ENCODE measurements at regions not wholly inside any gene's neighbourhood (a gene's known extent, or its start where the extent isn't known, plus 50 kb on each side); places are given as distances from the start of the nearest gene placed in this dataset.

- no peaks in the 10 kb centered on the region for H3K4me1 ChIP-seq (ENCODE audit: control insufficient read depth, insufficient read depth, low read length)
- H3K9me3 ChIP-seq (ENCODE audit: control insufficient read depth, insufficient read depth, low read length): peaks cover 1% of the 10 kb centered on the region
- no peaks in the 10 kb centered on the region for H3K36me3 ChIP-seq (ENCODE audit: control insufficient read depth, insufficient read depth, low read length)
- no peak for DNase-seq (ENCODE audit: low read depth in 4 of 6, low spot score in 6 of 6)
- no peak overlapping the region for H3K27ac ChIP-seq (ENCODE audit: low read depth, low read length)
- WGBS (ENCODE audit: insufficient coverage): no CpG with 5 or more reads among the region's 2 CpGs
- H3K4me3 ChIP-seq (ENCODE audit: low read depth, low read length): no peak overlapping the region
- no peaks in the 10 kb centered on the region for H3K27me3 ChIP-seq (ENCODE audit: control insufficient read depth, insufficient read depth, low read length)
These were observed 421.8 kb downstream of the MTRR start for GRCh38 chr5:8290721-8291120.

- no peak overlapping the region for H3K4me3 ChIP-seq (ENCODE audit: low read depth, low read length)
- H3K4me1 ChIP-seq (ENCODE audit: control insufficient read depth, insufficient read depth, low read length): no peaks in the 10 kb centered on the region
- WGBS (ENCODE audit: insufficient coverage): no CpG with 5 or more reads among the region's 2 CpGs
- DNase-seq (ENCODE audit: low read depth in 4 of 6, low spot score in 6 of 6): no peak
- no peak overlapping the region for H3K27ac ChIP-seq (ENCODE audit: low read depth, low read length)
- H3K9me3 ChIP-seq (ENCODE audit: control insufficient read depth, insufficient read depth, low read length): peaks cover 1% of the 10 kb centered on the region
- no peaks in the 10 kb centered on the region for H3K27me3 ChIP-seq (ENCODE audit: control insufficient read depth, insufficient read depth, low read length)
- H3K36me3 ChIP-seq (ENCODE audit: control insufficient read depth, insufficient read depth, low read length): no peaks in the 10 kb centered on the region
These were observed 422.7 kb downstream of the MTRR start for GRCh38 chr5:8291641-8292040.

GRCh38 chr5:8295141-8295540 is 426.2 kb downstream of the MTRR start:
- WGBS (ENCODE audit: insufficient coverage): no CpG with 5 or more reads among the region's 1 CpG
- Histone ChIP-seq H3K36me3 (ENCODE audit: control insufficient read depth, insufficient read depth, low read length) (no peaks in the 10 kb centered on the region), H3K27me3 (ENCODE audit: control insufficient read depth, insufficient read depth, low read length) (no peaks in the 10 kb centered on the region), H3K4me1 (ENCODE audit: control insufficient read depth, insufficient read depth, low read length) (no peaks in the 10 kb centered on the region), H3K4me3 (ENCODE audit: low read depth, low read length) (no peak overlapping the region), H3K9me3 (ENCODE audit: control insufficient read depth, insufficient read depth, low read length) (peaks cover 1% of the 10 kb centered on the region), H3K27ac (ENCODE audit: low read depth, low read length) (no peak overlapping the region)
- DNase-seq (ENCODE audit: low read depth in 4 of 6, low spot score in 6 of 6): no peak

GRCh38 chr5:8299716-8300115 is 430.8 kb downstream of the MTRR start:
- H3K36me3 ChIP-seq (ENCODE audit: control insufficient read depth, insufficient read depth, low read length): no peaks in the 10 kb centered on the region

GRCh38 chr5:8304341-8304740 is 435.4 kb downstream of the MTRR start:
- Histone ChIP-seq H3K9me3 (ENCODE audit: control insufficient read depth, insufficient read depth, low read length) (peaks cover 3% of the 10 kb centered on the region), H3K36me3 (ENCODE audit: control insufficient read depth, insufficient read depth, low read length) (no peaks in the 10 kb centered on the region), H3K4me3 (ENCODE audit: low read depth, low read length) (no peak overlapping the region), H3K27ac (ENCODE audit: low read depth, low read length) (no peak overlapping the region), H3K4me1 (ENCODE audit: control insufficient read depth, insufficient read depth, low read length) (no peaks in the 10 kb centered on the region), H3K27me3 (ENCODE audit: control insufficient read depth, insufficient read depth, low read length) (no peaks in the 10 kb centered on the region)
- no CpG with 5 or more reads among the region's 2 CpGs for WGBS (ENCODE audit: insufficient coverage)
- no peak for DNase-seq (ENCODE audit: low read depth in 4 of 6, low spot score in 6 of 6)

More at GRCh38 chr5:8299716-8300115, 430.8 kb downstream of the MTRR start:
- DNase-seq (ENCODE audit: low read depth in 4 of 6, low spot score in 6 of 6): no peak
- no peaks in the 10 kb centered on the region for H3K27me3 ChIP-seq (ENCODE audit: control insufficient read depth, insufficient read depth, low read length)
- H3K27ac ChIP-seq (ENCODE audit: low read depth, low read length): no peak overlapping the region
- H3K9me3 ChIP-seq (ENCODE audit: control insufficient read depth, insufficient read depth, low read length): no peaks in the 10 kb centered on the region
- no CpG with 5 or more reads among the region's 1 CpG for WGBS (ENCODE audit: insufficient coverage)
- H3K4me3 ChIP-seq (ENCODE audit: low read depth, low read length): no peak overlapping the region
- no peaks in the 10 kb centered on the region for H3K4me1 ChIP-seq (ENCODE audit: control insufficient read depth, insufficient read depth, low read length)

- H3K4me1 ChIP-seq (ENCODE audit: control insufficient read depth, insufficient read depth, low read length): no peaks in the 10 kb centered on the region
- no peaks in the 10 kb centered on the region for H3K27me3 ChIP-seq (ENCODE audit: control insufficient read depth, insufficient read depth, low read length)
- 89% methylated on average over 5 of the region's 5 CpGs for WGBS (ENCODE audit: insufficient coverage)
- DNase-seq (ENCODE audit: low read depth in 4 of 6, low spot score in 6 of 6): no peak
- H3K9me3 ChIP-seq (ENCODE audit: control insufficient read depth, insufficient read depth, low read length): peaks cover 3% of the 10 kb centered on the region
- H3K27ac ChIP-seq (ENCODE audit: low read depth, low read length): no peak overlapping the region
- no peak overlapping the region for H3K4me3 ChIP-seq (ENCODE audit: low read depth, low read length)
- H3K36me3 ChIP-seq (ENCODE audit: control insufficient read depth, insufficient read depth, low read length): no peaks in the 10 kb centered on the region
These were observed 437.4 kb downstream of the MTRR start for GRCh38 chr5:8306288-8306896.

GRCh38 chr5:8314965-8315364 is 446.0 kb downstream of the MTRR start:
- DNase-seq (ENCODE audit: low read depth in 4 of 6, low spot score in 6 of 6): peak in 1 of 6 donors; percentile 43
- WGBS (ENCODE audit: insufficient coverage): 79% methylated on average over 2 of the region's 3 CpGs
- no peaks in the 10 kb centered on the region for H3K27me3 ChIP-seq (ENCODE audit: control insufficient read depth, insufficient read depth, low read length)
- H3K4me1 ChIP-seq (ENCODE audit: control insufficient read depth, insufficient read depth, low read length): no peaks in the 10 kb centered on the region
- H3K27ac ChIP-seq (ENCODE audit: low read depth, low read length): no peak overlapping the region
- H3K4me3 ChIP-seq (ENCODE audit: low read depth, low read length): no peak overlapping the region
- H3K36me3 ChIP-seq (ENCODE audit: control insufficient read depth, insufficient read depth, low read length): no peaks in the 10 kb centered on the region
- H3K9me3 ChIP-seq (ENCODE audit: control insufficient read depth, insufficient read depth, low read length): no peaks in the 10 kb centered on the region

GRCh38 chr5:8316608-8317280 is 447.8 kb downstream of the MTRR start:
- 63% methylated on average over 3 of the region's 6 CpGs for WGBS (ENCODE audit: insufficient coverage)
- Histone ChIP-seq H3K27ac (ENCODE audit: low read depth, low read length) (no peak overlapping the region), H3K36me3 (ENCODE audit: control insufficient read depth, insufficient read depth, low read length) (no peaks in the 10 kb centered on the region), H3K4me3 (ENCODE audit: low read depth, low read length) (no peak overlapping the region), H3K4me1 (ENCODE audit: control insufficient read depth, insufficient read depth, low read length) (no peaks in the 10 kb centered on the region), H3K9me3 (ENCODE audit: control insufficient read depth, insufficient read depth, low read length) (no peaks in the 10 kb centered on the region), H3K27me3 (ENCODE audit: control insufficient read depth, insufficient read depth, low read length) (no peaks in the 10 kb centered on the region)
- DNase-seq (ENCODE audit: low read depth in 4 of 6, low spot score in 6 of 6): peak in 1 of 6 donors; percentile 76

GRCh38 chr5:8317335-8317734 is 448.4 kb downstream of the MTRR start:
- Histone ChIP-seq H3K27ac (ENCODE audit: low read depth, low read length) (no peak overlapping the region), H3K4me3 (ENCODE audit: low read depth, low read length) (no peak overlapping the region), H3K36me3 (ENCODE audit: control insufficient read depth, insufficient read depth, low read length) (no peaks in the 10 kb centered on the region), H3K9me3 (ENCODE audit: control insufficient read depth, insufficient read depth, low read length) (no peaks in the 10 kb centered on the region), H3K4me1 (ENCODE audit: control insufficient read depth, insufficient read depth, low read length) (no peaks in the 10 kb centered on the region), H3K27me3 (ENCODE audit: control insufficient read depth, insufficient read depth, low read length) (no peaks in the 10 kb centered on the region)
- DNase-seq (ENCODE audit: low read depth in 4 of 6, low spot score in 6 of 6): peak in 2 of 6 donors; percentile 21 to 78
- 86% methylated on average over 5 of the region's 6 CpGs for WGBS (ENCODE audit: insufficient coverage)

GRCh38 chr5:8320244-8320643 is 451.3 kb downstream of the MTRR start:
- no peaks in the 10 kb centered on the region for H3K4me1 ChIP-seq (ENCODE audit: control insufficient read depth, insufficient read depth, low read length)
- no peak for DNase-seq (ENCODE audit: low read depth in 4 of 6, low spot score in 6 of 6)
- H3K9me3 ChIP-seq (ENCODE audit: control insufficient read depth, insufficient read depth, low read length): no peaks in the 10 kb centered on the region
- no peak overlapping the region for H3K4me3 ChIP-seq (ENCODE audit: low read depth, low read length)
- H3K27me3 ChIP-seq (ENCODE audit: control insufficient read depth, insufficient read depth, low read length): no peaks in the 10 kb centered on the region
- no peak overlapping the region for H3K27ac ChIP-seq (ENCODE audit: low read depth, low read length)
- no peaks in the 10 kb centered on the region for H3K36me3 ChIP-seq (ENCODE audit: control insufficient read depth, insufficient read depth, low read length)

Measured in spinal cord (tissue), 9 donors.